A549 (cell line): ENCODE measurements at regions not wholly inside any gene's neighbourhood (a gene's known extent, or its start where the extent isn't known, plus 50 kb on each side); places are given as distances from the start of the nearest gene placed in this dataset.

Source experiments
- ATAC-seq, 2 experiments: fragments of 200-7000 bp in 1 of 2; fragments of >200 bp in 1 of 2; cut with Nextera tagmentation in 1 of 2; cut with Tn5 transposase in 1 of 2; 3 replicates each; pipeline versions ENCODE4 v1.8.0 to v1.9.1; 2018 to 2020; ENCODE audit warnings: mild to moderate bottlenecking in 1 of 2, moderate library complexity in 1 of 2
- CTCF ChIA-PET: fragments of 300-600 bp; sonication (Branson Sonifier 250); formaldehyde crosslinking; extraction: SDS; loops from one replicate; lab custom pipeline; 2021; ENCODE audit warnings: antibody characterized with exemption, inconsistent platforms; lab: Yijun Ruan, JAX
- POLR2A ChIA-PET: fragments of 350-600 bp; formaldehyde crosslinking; extraction: SDS; loops from one replicate; lab custom pipeline; 2021; ENCODE audit warnings: antibody characterized with exemption, inconsistent platforms; lab: Yijun Ruan, JAX
- DNase-seq, 2 experiments: peaks; one replicate each; pipeline versions ENCODE4 v3.0.0 to v3.0.0-alpha.2; 2011 to 2016; ENCODE audit warnings: low read depth in 1 of 2, low spot score in 1 of 2
- FAIRE-seq: peaks from 2 replicates; lab custom pipeline; 2011; peaks lifted over from hg19 to GRCh38; lab: Jason Lieb, UNC
- H3K27ac ChIP-seq, 2 experiments: fragments of >200 bp; sonication (Bioruptor Twin); formaldehyde crosslinking; 3 replicates each; pipeline ENCODE4 v1.5.1; 2016 to 2017
- H3K4me1 ChIP-seq: fragments of >200 bp; sonication (Bioruptor Twin); formaldehyde crosslinking; 3 replicates; pipeline ENCODE4 v1.6.1; 2016
- H3K4me2 ChIP-seq: fragments of >200 bp; sonication (Bioruptor Twin); formaldehyde crosslinking; 3 replicates; pipeline ENCODE4 v1.6.1; 2016
- H3K4me3 ChIP-seq: fragments of >200 bp; sonication (Bioruptor Twin); formaldehyde crosslinking; 3 replicates; pipeline ENCODE4 v1.5.1; 2016
- H3K9me3 ChIP-seq: fragments of >200 bp; sonication (Bioruptor Twin); formaldehyde crosslinking; 3 replicates; pipeline ENCODE4 v1.6.1; 2016
- ATOH8 ChIP-seq: fragments of 250-450 bp; sonication (Bioruptor Pico); IDR thresholded peaks from 2 replicates; pipeline ENCODE4 v1.5.0; 2020; ENCODE audit warnings: low read depth, mild to moderate bottlenecking, moderate library complexity
- BCL3 ChIP-seq: fragments of >200 bp; sonication (Bioruptor Twin); formaldehyde crosslinking; IDR thresholded peaks from 3 replicates; pipeline ENCODE4 v1.6.1; 2016
- CBX8 ChIP-seq: fragments of 200-600 bp; sonication (generic); IDR thresholded peaks from 2 replicates; pipeline ENCODE4 v1.6.1; 2016
- CEBPB ChIP-seq, 2 experiments: fragments of >200 bp in 1 of 2; sonication (Bioruptor Twin) in 1 of 2; formaldehyde crosslinking in 1 of 2; IDR thresholded peaks; 2 replicates each; pipeline ENCODE4 v1.6.1; 2012 to 2016
- EP300 ChIP-seq, 2 experiments: fragments of >200 bp; sonication (Bioruptor Twin); formaldehyde crosslinking; IDR thresholded peaks; 2 replicates in 1 of 2; 3 replicates in 1 of 2; pipeline ENCODE4 v1.6.1; 2016 to 2017
- ESRRA ChIP-seq: fragments of 150-350 bp; IDR thresholded peaks from 2 replicates; pipeline ENCODE4 v1.6.1; 2014; ENCODE audit warnings: mild to moderate bottlenecking, low read length, borderline replicate concordance
- FOSB ChIP-seq: fragments of 250-450 bp; sonication (Bioruptor Pico); IDR thresholded peaks from 2 replicates; pipeline ENCODE4 v1.5.0; 2020; ENCODE audit warnings: mild to moderate bottlenecking, moderate library complexity
- FOXS1 ChIP-seq: fragments of 250-450 bp; sonication (Bioruptor Pico); IDR thresholded peaks from 2 replicates; pipeline ENCODE4 v1.5.0; 2020; ENCODE audit warnings: mild to moderate bottlenecking, moderate library complexity
- HMGXB4 ChIP-seq: fragments of 250-450 bp; sonication (Bioruptor Pico); IDR thresholded peaks from 2 replicates; pipeline ENCODE4 v1.5.0; 2021; ENCODE audit warnings: mild to moderate bottlenecking, moderate library complexity, borderline replicate concordance
- HOXA7 ChIP-seq: fragments of 250-450 bp; sonication (Bioruptor Pico); IDR thresholded peaks from 2 replicates; pipeline ENCODE4 v1.5.0; 2020; ENCODE audit warnings: mild to moderate bottlenecking, moderate library complexity
- HOXB13 ChIP-seq: fragments of 250-450 bp; sonication (Bioruptor Pico); IDR thresholded peaks from 2 replicates; pipeline ENCODE4 v1.5.0; 2020; ENCODE audit warnings: low read depth, mild to moderate bottlenecking, moderate library complexity
- JUN ChIP-seq, 2 experiments: fragments of >200 bp; sonication (Bioruptor Twin); formaldehyde crosslinking; IDR thresholded peaks; 2 replicates in 1 of 2; 3 replicates in 1 of 2; pipeline ENCODE4 v1.6.1; 2016 to 2017
- KDM1A ChIP-seq: fragments of 200-600 bp; sonication (generic); IDR thresholded peaks from 2 replicates; pipeline ENCODE4 v1.6.1; 2016; ENCODE audit warnings: low read depth, mild to moderate bottlenecking
- MAX ChIP-seq: IDR thresholded peaks from 2 replicates; pipeline ENCODE4 v1.6.1; 2012
- MYC ChIP-seq: IDR thresholded peaks from 2 replicates; pipeline ENCODE4 v1.6.1; 2012; ENCODE audit warnings: mild to moderate bottlenecking, inconsistent platforms, low read length, improper control_type of control experiment, borderline replicate concordance
- NFE2L2 ChIP-seq: fragments of 150-350 bp; conservative IDR thresholded peaks from 2 replicates; pipeline ENCODE4 v1.6.1; 2014; ENCODE audit warnings: low read length
- NPAS2 ChIP-seq: fragments of 250-450 bp; sonication (Bioruptor Pico); IDR thresholded peaks from 2 replicates; pipeline ENCODE4 v1.8.0; 2022; ENCODE audit warnings: mild to moderate bottlenecking, moderate library complexity, borderline replicate concordance
- NR3C1 ChIP-seq: fragments of >200 bp; sonication (Bioruptor Twin); formaldehyde crosslinking; IDR thresholded peaks from 3 replicates; pipeline ENCODE4 v1.6.1; 2017
- PHF8 ChIP-seq: fragments of 200-600 bp; sonication (generic); IDR thresholded peaks from 2 replicates; pipeline ENCODE4 v1.6.1; 2016; ENCODE audit warnings: low read depth, mild to moderate bottlenecking, antibody characterized with exemption, moderate library complexity, borderline replicate concordance
- POLR2A ChIP-seq: IDR thresholded peaks from 2 replicates; pipeline ENCODE4 v1.6.1; 2012; ENCODE audit warnings: mild to moderate bottlenecking, low read length
- RAD21 ChIP-seq, 2 experiments: fragments of >200 bp in 1 of 2; sonication (Bioruptor Twin) in 1 of 2; formaldehyde crosslinking in 1 of 2; IDR thresholded peaks in 1 of 2; conservative IDR thresholded peaks in 1 of 2; 2 replicates in 1 of 2; 3 replicates in 1 of 2; pipeline ENCODE4 v1.6.1; 2012 to 2018; ENCODE audit warnings: inconsistent platforms in 1 of 2
- RARB ChIP-seq: fragments of 250-450 bp; sonication (Bioruptor Pico); IDR thresholded peaks from 2 replicates; pipeline ENCODE4 v1.8.0; 2021; ENCODE audit warnings: mild to moderate bottlenecking, moderate library complexity
- REST ChIP-seq: fragments of 200-600 bp; sonication (generic); IDR thresholded peaks from 2 replicates; pipeline ENCODE4 v1.6.1; 2016; ENCODE audit warnings: antibody characterized with exemption, mild to moderate bottlenecking, moderate library complexity
- RNF2 ChIP-seq: fragments of 200-600 bp; sonication (generic); IDR thresholded peaks from 2 replicates; pipeline ENCODE4 v1.6.1; 2016; ENCODE audit warnings: low read depth, mild to moderate bottlenecking, antibody characterized with exemption, moderate library complexity, borderline replicate concordance
- SREBF2 ChIP-seq: fragments of 450-650 bp; IDR thresholded peaks from 2 replicates; pipeline ENCODE4 v1.6.1; 2014; ENCODE audit warnings: mild to moderate bottlenecking, moderate library complexity
- TFCP2L1 ChIP-seq: fragments of 250-450 bp; sonication (Bioruptor Pico); IDR thresholded peaks from 2 replicates; pipeline ENCODE4 v1.5.0; 2021; ENCODE audit warnings: mild to moderate bottlenecking
- WGBS: methylation state at CpG from one replicate; pipeline ENCODE4 v1.1.6; 2017; ENCODE audit errors: missing lambda C conversion rate; 5-methylcytosine and 5-hydroxymethylcytosine counted together

- Histone ChIP-seq H3K4me2 (no peak overlapping the region), H3K4me3 (no peak overlapping the region), H3K9me3 (no peaks in the 10 kb centered on the region; the same call in 2 of the 3 replicates), H3K27ac (no peak overlapping the region), H3K4me1 (no peaks in the 10 kb centered on the region)
- DNase-seq (no peak), FAIRE-seq (no peak), ATAC-seq (no peak)
- TF ChIP-seq HOXB13 (CRISPR knock-in tag): no peak
- WGBS: 74% methylated on average over 6 of the region's 6 CpGs
- CTCF ChIA-PET: interaction anchor here (1.0 kb wide), 1 partner anchor 13 kb away, joined by 4 read pairs; no protein-coding TSS in a partner anchor
- POLR2A ChIA-PET: no interaction called here
These were observed 173.8 kb downstream of the AEBP2 start for GRCh38 chr12:19613051-19613535.

- ChIA-PET CTCF (no interaction called here), POLR2A (no interaction called here)
- Histone ChIP-seq H3K9me3 (no peaks in the 10 kb centered on the region; the same call in 2 of the 3 replicates), H3K27ac (no peak overlapping the region), H3K4me3 (no peak overlapping the region), H3K4me1 (peaks cover 3% of the 10 kb centered on the region; the same call in 2 of the 3 replicates), H3K4me2 (no peak overlapping the region)
- FAIRE-seq: no peak
- DNase-seq: no peak
- no peak for TF ChIP-seq NFE2L2
- no peak for TF ChIP-seq CEBPB (IDR thresholded peaks at IDR 0.05)
- TF ChIP-seq RNF2: no peak
- no peak for TF ChIP-seq HOXA7 (CRISPR knock-in tag)
- no peak for TF ChIP-seq ATOH8
- no peak for TF ChIP-seq NPAS2 (CRISPR knock-in tag)
- no peak for TF ChIP-seq HMGXB4 (CRISPR knock-in tag)
- TF ChIP-seq CBX8: no peak
- TF ChIP-seq EP300 (IDR thresholded peaks at IDR 0.05): no peak
- TF ChIP-seq POLR2A: no peak
- TF ChIP-seq TFCP2L1 (CRISPR knock-in tag): no peak
- TF ChIP-seq PHF8: no peak
- TF ChIP-seq ESRRA: no peak
- TF ChIP-seq FOSB: no peak
- no peak for TF ChIP-seq KDM1A
- no peak for TF ChIP-seq JUN (IDR thresholded peaks at IDR 0.05)
- TF ChIP-seq MAX: no peak
- TF ChIP-seq HOXB13 (CRISPR knock-in tag): no peak
- no peak for TF ChIP-seq SREBF2
- 44% methylated on average over 6 of the region's 6 CpGs for WGBS
- no peak for ATAC-seq
These were observed 175.5 kb downstream of the AEBP2 start for GRCh38 chr12:19614601-19615383.

GRCh38 chr12:19615384-19615725 lies 176.1 kb downstream of the AEBP2 start:
- FAIRE-seq (no peak), ATAC-seq (no peak), DNase-seq (no peak)
- no peak overlapping the region for H3K4me2 ChIP-seq
- no peaks in the 10 kb centered on the region; the same call in 2 of the 3 replicates for H3K9me3 ChIP-seq
- no peak overlapping the region for H3K4me3 ChIP-seq
- ChIA-PET CTCF (no interaction called here), POLR2A (no interaction called here)
- H3K27ac ChIP-seq: no peak overlapping the region
- H3K4me1 ChIP-seq: peaks cover 8% of the 10 kb centered on the region
- TF ChIP-seq BCL3 (no peak), ESRRA (no peak), REST (no peak), FOXS1 (CRISPR knock-in tag) (no peak), HOXB13 (CRISPR knock-in tag) (no peak), MYC (no peak), ATOH8 (no peak), RARB (CRISPR knock-in tag) (no peak), RAD21 (conservative IDR thresholded peaks at IDR 0.05 in 1 of 2, IDR thresholded peaks at IDR 0.05 in 1 of 2) (no peak), SREBF2 (no peak), NR3C1 (no peak)
